ENCODE measurements at regions not wholly inside any gene's neighbourhood (a gene's known extent, or its start where the extent isn't known, plus 50 kb on each side); places are given as distances from the start of the nearest gene placed in this dataset.
"Not testable (repeated sequence)": the region's sequence is repeated elsewhere in the genome, so short reads cannot be mapped to it uniquely, and the experiment has no call there.

DNA sequence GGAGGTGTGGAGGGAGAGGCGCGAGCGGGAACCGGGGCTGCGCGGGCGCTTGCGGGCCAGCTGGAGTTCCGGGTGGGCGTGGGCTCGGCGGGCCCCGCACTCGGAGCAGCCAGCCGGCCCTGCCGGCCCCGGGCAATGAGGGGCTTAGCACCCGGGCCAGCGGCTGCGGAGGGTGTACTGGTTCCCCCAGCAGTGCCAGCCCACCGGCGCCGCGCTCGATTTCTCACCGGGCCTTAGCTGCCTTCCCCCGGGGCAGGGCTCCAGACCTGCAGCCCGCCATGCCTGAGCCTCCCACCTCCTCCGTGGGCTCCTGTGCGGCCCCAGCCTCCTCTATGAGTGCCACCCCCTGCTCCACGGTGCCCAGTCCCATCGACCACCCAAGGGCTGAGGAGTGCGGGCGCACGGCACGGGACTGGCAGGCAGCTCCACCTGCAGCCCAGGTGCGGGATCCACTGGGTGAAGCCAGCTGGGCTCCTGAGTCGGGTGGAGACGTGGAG is 141.4 kb downstream of the SPRY1 start:
- not testable (repeated sequence) for DNase-seq (ENCODE audit: low read depth)

DNA sequence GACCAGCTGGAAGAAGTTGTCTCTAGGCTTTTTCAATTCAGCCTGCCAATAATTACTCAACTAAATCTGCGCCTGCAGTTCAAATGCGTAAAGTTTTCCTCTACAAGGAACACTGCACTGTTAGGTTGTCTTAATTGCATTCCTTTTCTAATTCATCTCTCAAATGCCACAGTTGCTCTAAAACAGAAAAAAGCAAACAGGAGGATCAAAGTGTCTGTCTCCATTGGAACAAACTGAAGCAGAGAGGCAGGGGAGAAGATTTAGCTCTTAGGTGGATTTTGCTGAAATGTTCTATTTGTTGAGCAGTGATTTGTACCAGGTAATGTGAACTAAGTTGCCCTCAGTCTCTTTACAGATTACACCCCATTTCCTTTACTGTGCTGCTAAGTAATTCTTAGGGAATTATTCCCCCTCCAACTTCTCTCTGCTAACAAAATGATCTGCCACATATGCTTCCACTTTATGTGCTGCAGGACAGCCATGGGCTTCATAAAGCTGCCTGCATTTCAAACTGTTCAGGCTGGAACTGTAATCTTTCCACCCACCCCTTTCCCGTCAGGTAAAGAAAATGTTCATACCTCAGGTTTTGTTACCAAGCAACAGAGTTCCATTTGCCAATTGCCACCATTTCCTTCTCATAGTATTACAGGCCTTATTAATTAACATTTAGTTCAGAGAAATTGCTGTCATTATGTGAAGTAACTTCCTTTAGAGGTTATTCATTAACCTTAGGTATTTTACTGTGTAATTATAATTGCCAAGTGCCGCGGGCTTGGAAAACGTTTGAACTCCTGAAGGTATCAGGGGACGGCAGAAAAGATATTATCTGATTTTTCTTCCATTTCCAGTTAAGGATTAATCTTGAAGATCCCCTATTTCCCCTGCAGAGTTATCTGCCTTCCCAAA is 149.3 kb downstream of the SPRY1 start:
- no peak for DNase-seq (ENCODE audit: low read depth)

DNA sequence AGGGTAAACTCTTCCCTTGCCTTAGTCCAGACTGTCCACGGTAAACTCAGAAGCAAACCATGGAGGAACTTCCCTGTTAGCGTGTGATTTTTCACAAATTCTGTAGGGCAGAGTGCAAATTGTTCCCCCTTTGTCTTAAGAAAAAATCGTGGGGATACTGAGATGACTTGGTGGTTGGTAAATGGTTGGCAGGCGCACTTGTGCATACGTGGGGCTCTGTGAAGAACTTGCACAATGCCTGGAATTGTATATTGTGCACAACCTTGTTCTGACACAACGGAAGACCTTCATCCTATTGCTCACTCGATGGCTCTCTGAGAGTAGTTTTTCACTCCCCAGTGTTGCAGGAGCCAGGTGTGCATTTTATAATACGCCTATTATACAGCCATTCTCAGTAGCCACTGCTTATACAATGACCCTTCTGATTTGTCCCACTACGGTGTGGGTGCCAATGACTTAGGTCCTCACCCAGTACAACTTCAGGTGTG is 150.0 kb downstream of the SPRY1 start:
- DNase-seq (ENCODE audit: low read depth) = no peak

DNA sequence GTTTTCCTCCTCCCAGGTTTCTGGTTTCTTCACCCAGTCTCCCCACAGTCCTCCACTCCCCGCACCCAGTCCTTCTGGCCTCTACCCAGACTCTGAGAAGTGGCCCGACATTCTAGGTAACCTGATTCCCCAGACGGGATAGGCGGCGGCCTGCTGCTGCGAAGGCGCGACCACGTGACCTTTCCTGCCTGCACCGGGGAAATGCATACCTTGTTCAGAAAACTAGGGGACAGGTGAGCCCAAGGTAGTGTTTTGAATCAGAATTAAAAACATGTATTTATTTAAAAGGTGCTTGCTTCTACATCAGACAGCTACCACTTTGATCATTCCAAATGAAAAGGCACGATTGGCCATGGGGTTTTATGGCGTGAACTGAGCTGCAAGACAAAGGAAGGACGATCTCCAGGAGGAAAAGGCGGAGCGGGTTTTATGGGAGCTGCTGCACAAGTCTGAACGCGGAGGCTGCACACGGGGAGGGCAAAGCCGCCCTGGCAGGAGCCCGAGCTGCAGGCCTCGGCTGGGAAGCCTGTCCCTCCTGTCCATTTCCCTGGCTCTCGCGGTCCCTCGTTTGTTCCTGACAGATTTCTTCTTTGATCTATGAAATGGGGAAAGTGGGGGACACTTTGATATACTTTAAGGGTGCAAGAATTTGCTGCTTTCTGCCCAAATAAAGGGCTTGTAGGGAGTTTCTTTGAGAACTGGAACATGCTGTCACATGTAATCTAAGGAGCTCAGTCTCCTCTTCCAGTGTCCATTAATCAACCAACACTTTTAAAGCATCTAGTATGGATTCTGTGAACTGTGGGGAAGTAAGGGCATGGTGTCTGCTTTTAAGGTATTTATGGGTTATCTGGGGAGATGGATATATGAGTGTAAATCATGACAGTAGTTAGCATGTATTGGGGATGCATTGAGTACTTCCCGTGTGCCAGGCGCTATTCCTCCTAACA is 150.9 kb downstream of the SPRY1 start:
- DNase-seq (ENCODE audit: low read depth) = no peak

DNA sequence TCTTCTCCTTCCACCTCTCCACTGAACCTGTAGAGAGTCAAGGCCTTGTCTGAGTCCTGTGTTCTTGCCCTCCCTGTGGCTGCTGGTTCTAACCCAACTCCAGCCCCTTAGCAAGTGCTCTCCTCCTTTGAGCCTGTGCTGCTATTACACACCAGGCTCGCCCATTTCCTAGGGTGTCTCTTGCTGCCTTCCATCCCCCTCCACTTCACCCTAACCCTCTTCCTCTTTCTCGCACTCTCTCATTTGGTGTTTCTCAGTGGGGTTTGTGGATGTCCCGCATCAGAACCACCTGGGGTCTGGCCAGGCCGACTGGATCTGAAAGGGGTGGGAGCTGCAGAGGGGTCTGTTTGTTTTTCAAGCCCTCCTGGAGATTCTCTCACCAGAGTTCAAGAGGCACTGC is 156.7 kb downstream of the SPRY1 start:
- DNase-seq (ENCODE audit: low read depth) = no peak

DNA sequence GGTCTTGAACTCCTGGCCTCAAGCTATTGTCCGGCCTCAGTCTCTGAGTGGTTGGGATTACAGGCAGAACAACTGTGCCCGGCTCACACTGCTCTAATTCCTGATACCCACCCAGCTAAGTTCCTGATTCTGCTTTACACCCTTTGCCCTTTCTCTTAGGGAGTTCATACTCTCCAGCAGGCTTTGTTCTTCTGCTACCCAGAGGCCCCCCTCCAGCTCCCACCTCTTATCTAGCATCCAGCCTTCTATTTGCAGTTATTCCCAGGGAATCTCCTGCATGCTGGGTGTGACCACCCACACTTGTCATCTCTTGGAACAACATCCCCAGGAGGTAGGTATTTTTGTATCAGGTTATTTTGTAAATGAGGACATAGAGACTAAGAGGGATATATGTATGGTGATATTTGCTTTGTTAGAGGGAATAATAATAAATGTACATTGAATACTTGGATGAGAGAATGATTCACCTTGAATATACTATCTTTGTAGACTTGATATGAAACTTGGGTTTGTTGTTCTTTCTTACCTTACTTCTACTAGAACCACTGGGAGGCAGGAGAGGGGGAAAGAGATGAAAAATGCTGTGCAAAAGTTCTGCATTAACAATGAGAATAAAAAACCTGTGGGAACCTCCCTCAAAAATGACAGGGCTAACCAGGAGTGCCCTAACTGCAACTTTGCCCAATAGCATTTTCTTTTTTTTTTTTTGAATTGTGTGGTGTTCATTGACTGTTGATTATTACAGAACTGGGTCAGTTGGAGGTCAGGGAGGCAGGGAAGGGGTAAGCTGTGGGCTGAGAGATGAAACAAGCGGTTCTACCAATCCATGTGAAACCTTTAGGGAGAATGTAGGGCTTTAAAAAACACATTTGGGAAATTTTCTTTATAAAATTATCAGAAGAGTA is 157.4 kb downstream of the SPRY1 start:
- no peak for DNase-seq (ENCODE audit: low read depth)

DNA sequence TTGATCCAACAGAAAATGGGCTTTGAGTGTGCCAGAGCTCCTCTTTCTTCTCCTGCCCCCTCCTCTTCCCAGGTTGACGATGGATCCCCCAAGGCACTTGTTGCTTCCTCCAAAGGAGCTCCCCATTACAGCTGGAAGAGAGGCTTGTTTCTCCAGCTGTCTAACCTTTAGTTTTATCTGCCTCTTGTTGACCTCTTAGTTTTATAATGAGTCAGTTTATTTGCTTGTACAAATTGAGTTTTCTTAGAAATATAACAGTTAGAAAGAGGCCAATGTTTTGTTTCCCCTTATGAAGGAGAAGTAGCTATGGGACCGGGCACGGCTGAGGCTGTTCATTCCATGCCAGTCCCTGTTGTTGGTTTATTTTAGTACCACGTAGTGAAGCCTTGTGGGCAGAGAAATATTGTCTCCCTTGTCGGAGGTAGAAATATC is 158.2 kb downstream of the SPRY1 start:
- DNase-seq (ENCODE audit: low read depth) = no peak

DNA sequence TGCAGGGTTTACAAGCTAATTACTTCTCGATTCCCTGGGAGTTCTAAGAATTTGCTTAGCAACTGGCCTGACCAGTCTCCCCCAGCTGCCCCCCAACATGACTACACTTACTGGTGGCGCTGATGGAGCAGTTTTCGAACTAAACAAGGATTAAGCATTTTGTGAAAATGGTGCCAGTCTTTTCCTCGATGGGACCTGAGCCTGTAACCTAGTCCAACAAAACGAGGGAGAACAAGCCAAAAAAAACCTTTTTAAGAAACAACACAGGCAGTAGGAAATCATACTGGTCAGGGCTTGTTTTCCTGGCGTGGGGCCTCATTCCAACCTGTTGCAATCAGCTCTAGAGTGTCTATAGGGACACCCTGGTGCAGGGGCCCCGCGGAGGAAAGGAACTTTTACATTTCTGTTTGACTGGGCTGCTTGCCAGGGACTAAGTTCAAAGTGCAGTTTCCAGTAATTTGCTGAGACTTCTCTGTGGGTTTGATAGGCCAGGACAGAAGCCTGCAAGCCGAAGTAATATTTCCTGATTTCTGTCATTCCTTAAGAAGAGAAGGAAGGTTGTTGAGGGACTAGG is 158.7 kb downstream of the SPRY1 start:
- DNase-seq (ENCODE audit: low read depth) = no peak

DNA sequence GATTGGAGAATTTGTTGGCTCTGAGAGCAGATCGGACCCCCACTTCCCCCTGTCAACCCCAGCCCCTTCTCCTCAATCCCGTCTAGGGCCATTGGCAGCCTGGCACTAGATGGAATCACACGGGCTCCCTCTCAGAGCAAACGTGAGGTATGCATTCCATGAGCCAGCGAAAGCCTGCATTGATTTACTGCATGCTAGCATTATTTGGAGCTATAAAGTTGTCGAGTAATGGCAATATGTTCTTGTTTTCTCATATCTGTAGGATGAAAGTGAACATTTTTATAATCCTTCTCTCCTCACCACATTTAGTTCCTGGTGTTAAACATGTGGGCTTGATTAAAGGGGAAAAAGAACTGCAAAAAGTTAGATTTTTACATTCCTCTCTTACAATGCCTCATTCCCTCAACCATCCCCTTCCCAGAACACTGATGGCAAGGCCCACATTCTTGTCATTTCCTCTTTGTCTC is 159.2 kb downstream of the SPRY1 start:
- no peak for DNase-seq (ENCODE audit: low read depth)

DNA sequence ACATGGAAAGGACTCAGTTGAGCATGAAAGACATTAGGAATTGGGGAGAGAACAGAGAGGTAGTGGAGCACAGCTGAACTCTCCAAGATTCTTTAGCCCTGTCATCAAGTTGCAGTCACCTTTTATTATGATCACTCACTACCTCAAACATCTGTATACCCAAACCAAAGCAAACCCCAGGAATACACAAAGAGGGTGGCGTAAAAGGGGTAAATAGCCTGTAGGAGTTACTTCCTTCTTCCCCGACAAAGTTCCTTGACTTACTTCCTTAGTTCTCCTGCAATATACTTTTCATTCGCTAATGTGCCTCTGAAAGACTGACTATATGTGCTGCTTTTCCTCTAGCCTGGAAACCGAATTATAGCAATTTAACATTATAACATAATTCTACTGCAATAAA is 159.9 kb downstream of the SPRY1 start:
- DNase-seq (ENCODE audit: low read depth) = no peak

DNA sequence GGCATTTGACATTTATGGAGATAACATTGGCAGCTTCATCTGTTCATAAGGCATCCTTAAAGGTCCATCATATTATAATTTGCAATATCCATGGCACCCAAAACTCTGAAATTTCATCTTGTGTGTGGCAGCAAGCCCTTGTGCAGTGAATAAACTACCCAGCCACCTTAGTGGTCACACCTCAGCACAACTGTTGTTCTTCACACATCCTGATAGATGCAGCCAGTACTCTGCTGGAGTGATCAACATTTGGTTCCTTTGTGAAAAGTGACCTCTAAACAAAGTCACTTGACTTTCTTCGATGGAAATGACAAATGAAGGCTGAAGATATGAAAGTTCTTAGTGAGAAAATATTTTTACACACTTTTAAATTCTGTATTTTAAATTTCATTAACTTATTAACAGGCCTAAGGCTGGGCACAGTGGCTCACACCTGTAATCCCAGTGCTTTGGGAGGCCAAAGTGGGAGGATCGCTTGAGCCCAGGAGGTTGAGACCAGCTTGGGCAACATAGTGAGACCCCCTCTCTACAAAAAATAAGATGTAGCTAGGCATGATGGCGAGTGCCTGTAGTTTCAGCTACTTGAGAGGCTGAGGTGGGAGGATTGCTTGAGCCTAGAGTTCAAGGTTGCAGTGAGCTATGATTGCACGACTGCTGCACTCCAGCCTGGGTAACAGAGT is 161.4 kb downstream of the SPRY1 start:
- no peak for DNase-seq (ENCODE audit: low read depth)

DNA sequence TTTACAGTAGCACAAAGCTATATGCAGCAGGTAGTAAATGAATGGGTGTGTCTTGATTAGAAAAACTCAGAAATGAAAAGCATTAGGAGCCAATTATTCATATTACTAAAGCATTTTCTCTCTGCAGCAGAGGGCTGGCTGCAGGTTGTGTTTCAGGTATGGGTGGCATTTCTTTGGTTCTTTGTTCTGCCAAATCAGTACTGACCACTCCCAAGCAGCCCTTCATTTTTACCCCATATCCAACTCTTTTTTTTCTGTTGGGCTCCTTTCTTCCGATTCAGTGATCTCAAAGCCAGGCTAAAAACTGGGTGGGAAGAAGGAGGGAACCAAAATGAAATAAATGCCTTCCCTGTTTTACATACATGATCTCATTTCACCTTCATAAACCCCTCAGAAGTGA is 162.3 kb downstream of the SPRY1 start:
- DNase-seq (ENCODE audit: low read depth) = no peak

DNA sequence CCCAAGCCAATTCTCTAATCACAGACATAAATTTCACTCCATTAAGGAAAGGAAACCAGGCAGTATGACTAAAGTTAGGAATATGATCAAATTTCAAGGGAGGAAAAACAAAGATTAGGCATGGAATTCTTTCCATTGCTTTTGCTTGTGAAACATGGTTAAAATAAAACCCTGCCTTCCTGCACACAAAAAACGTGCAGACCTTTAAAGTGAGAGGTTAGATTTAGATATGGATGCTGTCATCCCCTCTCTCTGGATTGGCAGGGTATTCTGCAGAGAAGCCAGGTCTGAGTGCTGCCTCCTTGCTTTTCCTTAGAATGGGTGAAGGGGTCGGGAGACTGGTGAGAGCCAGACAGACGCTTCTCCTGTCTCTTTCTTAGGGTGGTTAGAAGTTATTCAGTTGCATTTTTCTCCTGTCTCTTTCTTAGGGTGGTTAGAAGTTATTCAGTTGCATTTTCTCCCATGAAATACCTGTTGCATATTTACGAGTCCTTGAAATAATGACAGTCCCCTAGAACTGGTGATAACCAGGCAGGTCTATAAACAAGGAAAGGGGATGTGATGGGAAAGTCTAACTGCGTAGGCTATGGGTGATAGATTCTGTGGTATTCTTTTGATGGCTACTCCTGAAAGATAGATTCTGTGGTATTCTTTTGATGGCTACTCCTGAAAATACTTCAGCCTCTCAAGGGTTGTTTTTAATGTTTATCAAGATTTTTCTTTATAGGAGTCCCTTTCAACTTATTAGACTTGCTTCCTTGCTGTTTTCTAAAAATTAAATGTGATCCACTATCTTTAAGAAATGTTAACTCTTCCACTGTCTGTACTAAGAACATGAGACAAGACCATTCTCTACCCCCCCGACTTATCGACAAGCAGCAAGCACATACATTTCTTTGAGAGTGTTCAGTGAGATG is 163.6 kb downstream of the SPRY1 start:
- DNase-seq (ENCODE audit: low read depth) = no peak

DNA sequence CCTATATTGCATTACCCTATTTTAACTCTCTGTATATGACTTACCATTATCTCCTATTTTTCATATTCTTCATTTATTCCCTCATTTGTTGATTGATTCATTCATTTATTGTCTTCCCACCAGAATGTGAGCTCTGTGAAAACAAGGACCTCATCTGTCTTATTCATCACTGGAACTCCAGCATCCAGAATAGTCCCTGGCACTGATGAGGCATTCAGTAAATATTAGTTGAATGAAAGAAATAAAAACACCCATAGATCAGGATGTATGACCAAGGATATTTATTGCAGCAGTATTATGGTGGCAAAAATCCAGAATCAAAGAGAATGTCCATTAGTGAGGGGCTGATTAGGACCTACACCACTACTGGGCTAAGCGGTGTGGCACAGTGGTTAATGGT is 164.9 kb downstream of the SPRY1 start:
- DNase-seq (ENCODE audit: low read depth) = no peak

DNA sequence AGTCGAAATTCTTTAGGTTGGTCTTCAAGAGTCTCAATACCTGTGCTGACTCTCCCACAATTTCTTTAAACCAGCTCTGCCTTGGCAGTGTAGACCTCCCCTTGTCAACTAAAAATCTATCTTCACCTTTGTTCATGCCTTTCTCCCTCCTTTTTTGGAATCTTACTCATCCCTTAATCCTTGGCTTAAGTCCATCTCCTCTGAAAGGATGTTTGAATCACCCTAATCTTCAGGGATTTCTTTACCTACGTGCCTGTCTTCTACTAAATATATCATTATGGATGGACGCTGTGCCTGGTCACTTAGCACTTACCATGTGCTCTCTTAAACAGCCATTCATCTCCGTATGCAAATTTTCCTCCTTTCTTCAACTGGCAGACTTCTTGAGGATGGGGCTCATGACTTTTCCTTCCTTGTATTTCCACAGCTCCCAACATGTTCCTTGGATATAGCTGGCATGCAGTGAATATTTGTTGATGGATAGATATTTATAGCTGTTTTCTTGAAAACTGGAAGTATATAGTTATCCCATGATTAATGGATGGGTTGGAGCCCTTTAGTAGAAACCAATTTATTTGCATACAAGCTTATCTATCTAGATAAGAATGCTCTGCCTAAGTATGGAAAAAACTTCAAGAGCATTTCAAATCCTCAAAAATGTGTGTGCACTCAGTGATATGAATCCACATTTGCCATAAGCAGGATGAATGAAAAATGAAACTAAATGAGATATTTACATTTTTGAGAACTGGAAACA is 166.6 kb downstream of the SPRY1 start:
- no peak for DNase-seq (ENCODE audit: low read depth)

DNA sequence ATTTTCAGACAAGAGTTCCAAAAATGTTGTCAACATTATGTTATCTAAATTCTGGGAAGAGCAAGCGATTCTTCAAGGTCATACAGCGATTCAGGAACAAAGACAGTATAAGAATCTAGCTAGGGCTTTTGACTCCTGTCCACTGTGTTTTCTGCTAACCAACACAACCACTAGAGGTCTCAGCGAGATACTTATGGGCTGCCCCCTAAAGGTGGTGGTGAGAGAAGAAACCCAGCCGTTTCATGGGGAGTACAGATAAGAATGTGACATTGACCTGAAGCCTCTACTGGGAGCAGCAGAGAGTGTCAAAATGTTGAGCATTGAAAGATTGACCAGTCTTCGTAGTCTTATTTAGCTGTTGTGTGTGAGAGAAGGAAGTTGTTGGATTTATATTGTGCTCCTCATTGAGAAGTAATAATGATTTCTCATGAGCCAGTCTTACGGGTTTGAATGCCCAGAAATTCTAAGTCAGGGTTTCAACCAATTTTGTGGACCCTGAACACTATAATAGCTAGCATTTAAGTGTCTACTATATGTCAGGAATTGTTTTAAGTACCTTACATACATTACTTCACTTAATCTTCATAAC is 168.3 kb downstream of the SPRY1 start:
- no peak for DNase-seq (ENCODE audit: low read depth)

DNA sequence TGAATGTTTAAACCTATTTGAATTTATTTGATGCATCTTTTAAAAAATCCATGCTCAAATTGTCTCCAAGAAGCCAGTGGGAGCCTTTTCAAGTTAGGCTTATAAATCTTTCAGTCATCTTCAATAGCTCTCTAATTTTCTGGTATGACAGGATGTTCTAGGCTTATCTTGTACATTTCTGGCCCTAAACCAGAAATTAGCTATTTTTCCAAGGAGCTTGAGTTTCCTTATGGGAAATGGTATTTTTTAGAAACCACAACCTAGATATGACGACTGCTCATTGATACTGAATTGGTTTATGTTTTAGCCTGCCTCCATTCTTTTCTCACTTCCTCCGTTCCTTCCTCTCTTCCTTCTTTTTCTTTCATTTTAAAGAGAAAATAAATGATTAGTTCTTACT is 172.3 kb downstream of the SPRY1 start:
- DNase-seq (ENCODE audit: low read depth) = no peak

DNA sequence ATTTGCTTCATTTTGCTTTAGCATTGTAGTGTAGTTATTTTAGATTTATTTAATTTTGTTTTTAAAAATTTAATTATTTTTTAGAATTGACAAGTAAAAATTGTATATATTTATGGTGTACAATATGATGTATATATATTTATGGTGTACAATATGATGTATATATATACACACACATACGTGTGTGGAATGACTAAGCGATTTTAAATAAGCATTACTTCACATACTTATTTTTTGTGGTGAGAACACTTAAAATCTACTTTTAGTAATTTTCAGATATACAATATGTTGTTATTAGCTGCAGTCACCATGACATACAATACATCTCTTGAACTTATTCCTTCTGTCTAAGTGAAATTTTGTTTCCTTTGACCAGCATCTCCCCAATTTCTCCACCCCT is 172.9 kb downstream of the SPRY1 start:
- no peak for DNase-seq (ENCODE audit: low read depth)

Measured in stimulated activated CD8-positive, alpha-beta memory T cell treated with anti-CD3 and anti-CD28 coated beads, Interleukin-7, amount 100 ng/mL, for 24 hours (primary cell).